AG09309 (cell line): ENCODE measurements at regions not wholly inside any gene's neighbourhood (a gene's known extent, or its start where the extent isn't known, plus 50 kb on each side); places are given as distances from the start of the nearest gene placed in this dataset.

Experiments used
- DNase-seq: peaks from one replicate; pipeline ENCODE4 v3.0.0-alpha.2; 2010; ENCODE audit warnings: low read depth
- H3K4me3 ChIP-seq: 2 replicates; pipeline ENCODE4 v1.5.1; 2011; ENCODE audit warnings: mild to moderate bottlenecking, low read depth, low read length, moderate library complexity; ENCODE audit not compliant: control insufficient read depth
- TF ChIP-seq, protein P1 (sequence below): IDR thresholded peaks from 2 replicates; pipeline ENCODE4 v1.5.1; 2011; ENCODE audit warnings: mild to moderate bottlenecking, low read depth, low read length, inconsistent platforms; ENCODE audit not compliant: insufficient read depth, control insufficient read depth; ENCODE audit errors: missing control alignments

DNA sequence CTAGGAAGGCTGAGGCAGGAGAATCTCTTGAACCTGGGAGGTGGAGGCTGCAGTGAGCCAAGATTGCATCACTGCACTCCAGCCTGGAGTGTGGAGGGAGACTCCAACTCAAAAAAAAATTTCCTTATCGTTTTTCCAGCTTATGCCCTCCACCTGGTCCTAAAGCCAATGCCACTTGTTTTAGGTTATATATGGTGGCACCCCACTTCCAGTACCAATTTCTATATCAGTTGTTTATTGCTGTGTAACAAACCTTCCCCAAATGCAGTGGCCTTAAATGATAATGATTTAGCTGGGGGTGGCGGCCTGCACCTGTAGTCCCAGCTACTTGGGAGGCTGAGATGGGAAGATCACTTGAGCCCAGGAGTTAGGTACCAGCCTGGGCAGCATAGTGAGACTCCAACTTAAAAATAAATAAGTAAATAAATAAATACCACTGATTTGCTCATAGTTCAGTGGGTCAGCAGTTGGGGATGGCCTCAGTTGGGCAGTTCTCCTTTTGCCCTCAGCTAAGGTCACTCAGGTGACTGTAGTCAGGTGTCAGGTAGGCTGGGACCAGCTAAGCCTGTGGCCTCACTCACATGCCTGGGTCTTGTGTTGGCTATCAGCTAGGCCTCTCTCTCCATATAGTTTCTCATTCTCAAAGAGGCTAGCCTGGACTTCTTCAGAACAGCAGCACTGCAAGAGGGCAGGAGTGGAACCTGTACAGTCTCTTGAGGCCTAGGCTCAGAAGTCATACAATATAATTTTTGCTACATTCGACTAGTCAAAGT lies 113.7 kb upstream of the GATA6 start:
- no peak overlapping the region for H3K4me3 ChIP-seq
- DNase-seq = no peak
- TF ChIP-seq, protein P1, sequence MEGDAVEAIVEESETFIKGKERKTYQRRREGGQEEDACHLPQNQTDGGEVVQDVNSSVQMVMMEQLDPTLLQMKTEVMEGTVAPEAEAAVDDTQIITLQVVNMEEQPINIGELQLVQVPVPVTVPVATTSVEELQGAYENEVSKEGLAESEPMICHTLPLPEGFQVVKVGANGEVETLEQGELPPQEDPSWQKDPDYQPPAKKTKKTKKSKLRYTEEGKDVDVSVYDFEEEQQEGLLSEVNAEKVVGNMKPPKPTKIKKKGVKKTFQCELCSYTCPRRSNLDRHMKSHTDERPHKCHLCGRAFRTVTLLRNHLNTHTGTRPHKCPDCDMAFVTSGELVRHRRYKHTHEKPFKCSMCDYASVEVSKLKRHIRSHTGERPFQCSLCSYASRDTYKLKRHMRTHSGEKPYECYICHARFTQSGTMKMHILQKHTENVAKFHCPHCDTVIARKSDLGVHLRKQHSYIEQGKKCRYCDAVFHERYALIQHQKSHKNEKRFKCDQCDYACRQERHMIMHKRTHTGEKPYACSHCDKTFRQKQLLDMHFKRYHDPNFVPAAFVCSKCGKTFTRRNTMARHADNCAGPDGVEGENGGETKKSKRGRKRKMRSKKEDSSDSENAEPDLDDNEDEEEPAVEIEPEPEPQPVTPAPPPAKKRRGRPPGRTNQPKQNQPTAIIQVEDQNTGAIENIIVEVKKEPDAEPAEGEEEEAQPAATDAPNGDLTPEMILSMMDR = no peak

DNA sequence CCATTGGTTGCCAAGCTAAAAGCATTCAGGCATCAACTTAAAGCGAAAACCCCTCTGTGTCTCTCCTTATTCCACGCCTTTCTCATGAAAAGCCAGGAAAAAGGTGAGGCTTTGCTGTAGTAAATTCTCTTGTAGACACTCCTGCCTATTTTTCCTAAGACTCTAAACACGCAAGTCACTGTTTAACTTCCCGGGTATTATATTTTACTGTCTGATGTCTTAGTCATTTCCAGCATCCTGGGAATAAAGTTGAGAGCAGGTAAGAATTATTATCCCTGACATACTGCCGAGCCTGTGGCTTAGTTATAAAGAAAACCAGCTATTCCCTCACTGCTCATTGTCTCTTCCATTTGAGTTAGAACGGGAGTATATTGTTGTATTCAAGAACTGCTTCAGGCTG lies 112.4 kb upstream of the GATA6 start:
- TF ChIP-seq, protein P1 = no peak
- H3K4me3 ChIP-seq = no peak overlapping the region

GRCh38 chr18:22057908-22058527 lies 111.4 kb upstream of the GATA6 start:
- TF ChIP-seq, protein P1 = no peak
- no peak for DNase-seq
- no peak overlapping the region for H3K4me3 ChIP-seq

More for the DNA sequence above, 112.4 kb upstream of the GATA6 start:
- no peak for DNase-seq

- TF ChIP-seq, protein P1 = no peak
- DNase-seq = no peak
- no peak overlapping the region for H3K4me3 ChIP-seq
These were observed 109.0 kb upstream of the GATA6 start for GRCh38 chr18:22060361-22060760.

DNA sequence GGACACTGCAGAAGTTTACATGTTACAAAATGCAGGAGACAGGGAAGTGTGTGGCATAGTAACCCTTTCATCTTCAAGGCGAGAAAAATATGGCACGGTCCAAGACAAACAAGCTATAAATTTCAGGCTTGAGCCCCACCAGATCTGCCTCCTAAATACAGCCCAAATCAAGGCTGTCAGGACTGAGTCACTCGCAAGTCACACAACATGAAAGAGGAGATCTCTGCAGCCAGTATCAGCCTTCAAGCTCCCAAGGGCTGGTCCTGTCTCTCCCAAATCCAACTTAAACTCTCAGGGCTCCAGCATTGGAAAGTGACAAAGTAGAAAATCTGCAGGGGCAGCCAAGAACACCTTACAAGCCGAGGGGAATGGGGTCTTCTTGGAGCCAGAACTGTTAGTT lies 106.3 kb upstream of the GATA6 start:
- TF ChIP-seq, protein P1 = no peak
- DNase-seq = no peak
- H3K4me3 ChIP-seq = no peak overlapping the region

- H3K4me3 ChIP-seq = no peak overlapping the region
- TF ChIP-seq, protein P1 = no peak
- no peak for DNase-seq
These were observed 105.7 kb upstream of the GATA6 start for GRCh38 chr18:22063672-22064071.
